Endothelial cell (in vitro differentiated cells): ENCODE measurements at regions not wholly inside any gene's neighbourhood (a gene's known extent, or its start where the extent isn't known, plus 50 kb on each side); places are given as distances from the start of the nearest gene placed in this dataset.

Source experiments
- DNase-seq: peaks from one replicate; pipeline ENCODE4 v3.0.0; 2021; ENCODE audit warnings: low spot score
- H3K27ac Mint-ChIP-seq: one replicate; pipeline ENCODE4 v1.8.0; 2021; ENCODE audit warnings: mixed read lengths, inconsistent platforms; ENCODE audit not compliant: unreplicated experiment
- H3K27me3 Mint-ChIP-seq: one replicate; pipeline ENCODE4 v1.8.0; 2021; ENCODE audit warnings: mild to moderate bottlenecking, moderate library complexity, mixed read lengths, inconsistent platforms; ENCODE audit not compliant: unreplicated experiment
- H3K36me3 Mint-ChIP-seq: one replicate; pipeline ENCODE4 v1.8.0; 2021; ENCODE audit warnings: mild to moderate bottlenecking, low read depth, mixed read lengths, inconsistent platforms; ENCODE audit not compliant: unreplicated experiment
- H3K4me1 Mint-ChIP-seq: one replicate; pipeline ENCODE4 v1.8.0; 2021; ENCODE audit warnings: mild to moderate bottlenecking, mixed read lengths, inconsistent platforms; ENCODE audit not compliant: unreplicated experiment
- H3K4me3 Mint-ChIP-seq: one replicate; pipeline ENCODE4 v1.8.0; 2021; ENCODE audit warnings: mild to moderate bottlenecking, mixed read lengths, inconsistent platforms; ENCODE audit not compliant: unreplicated experiment
- H3K9me3 Mint-ChIP-seq: one replicate; pipeline ENCODE4 v1.8.0; 2021; ENCODE audit warnings: mixed read lengths, inconsistent platforms; ENCODE audit not compliant: unreplicated experiment
- TF ChIP-seq, protein P1 (sequence below): fragments of 200-600 bp; sonication (generic); IDR thresholded peaks from one replicate; pipeline ENCODE4 v1.5.0; 2021; ENCODE audit warnings: antibody characterized with exemption; ENCODE audit not compliant: unreplicated experiment

DNA sequence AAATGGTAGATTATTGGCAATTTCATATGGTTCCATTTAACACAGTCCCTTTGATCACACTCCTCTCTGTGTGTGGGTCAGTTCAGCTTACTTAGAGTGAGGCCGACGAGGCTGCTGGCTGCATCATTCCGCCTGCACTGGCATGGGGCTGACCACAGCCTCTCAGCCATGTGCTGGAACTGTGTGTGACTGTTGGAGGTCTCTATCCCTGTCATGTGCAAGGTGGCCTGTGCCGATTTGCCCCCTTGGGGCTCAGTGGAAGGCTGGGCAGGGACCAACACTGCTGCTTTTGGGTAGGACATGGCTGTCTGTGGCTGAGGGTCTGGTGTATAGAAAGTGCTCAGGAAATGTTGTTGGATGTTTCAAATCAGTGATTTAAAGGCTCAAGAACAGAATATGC lies 454.0 kb upstream of the HS6ST1 start:
- Mint-ChIP-seq H3K9me3 (no peaks in the 10 kb centered on the region), H3K4me1 (no peaks in the 10 kb centered on the region), H3K4me3 (no peak overlapping the region), H3K36me3 (no peaks in the 10 kb centered on the region), H3K27ac (no peak overlapping the region), H3K27me3 (peaks cover 8% of the 10 kb centered on the region)
- DNase-seq, result no peak
- TF ChIP-seq, protein P1, sequence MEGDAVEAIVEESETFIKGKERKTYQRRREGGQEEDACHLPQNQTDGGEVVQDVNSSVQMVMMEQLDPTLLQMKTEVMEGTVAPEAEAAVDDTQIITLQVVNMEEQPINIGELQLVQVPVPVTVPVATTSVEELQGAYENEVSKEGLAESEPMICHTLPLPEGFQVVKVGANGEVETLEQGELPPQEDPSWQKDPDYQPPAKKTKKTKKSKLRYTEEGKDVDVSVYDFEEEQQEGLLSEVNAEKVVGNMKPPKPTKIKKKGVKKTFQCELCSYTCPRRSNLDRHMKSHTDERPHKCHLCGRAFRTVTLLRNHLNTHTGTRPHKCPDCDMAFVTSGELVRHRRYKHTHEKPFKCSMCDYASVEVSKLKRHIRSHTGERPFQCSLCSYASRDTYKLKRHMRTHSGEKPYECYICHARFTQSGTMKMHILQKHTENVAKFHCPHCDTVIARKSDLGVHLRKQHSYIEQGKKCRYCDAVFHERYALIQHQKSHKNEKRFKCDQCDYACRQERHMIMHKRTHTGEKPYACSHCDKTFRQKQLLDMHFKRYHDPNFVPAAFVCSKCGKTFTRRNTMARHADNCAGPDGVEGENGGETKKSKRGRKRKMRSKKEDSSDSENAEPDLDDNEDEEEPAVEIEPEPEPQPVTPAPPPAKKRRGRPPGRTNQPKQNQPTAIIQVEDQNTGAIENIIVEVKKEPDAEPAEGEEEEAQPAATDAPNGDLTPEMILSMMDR, result no peak

DNA sequence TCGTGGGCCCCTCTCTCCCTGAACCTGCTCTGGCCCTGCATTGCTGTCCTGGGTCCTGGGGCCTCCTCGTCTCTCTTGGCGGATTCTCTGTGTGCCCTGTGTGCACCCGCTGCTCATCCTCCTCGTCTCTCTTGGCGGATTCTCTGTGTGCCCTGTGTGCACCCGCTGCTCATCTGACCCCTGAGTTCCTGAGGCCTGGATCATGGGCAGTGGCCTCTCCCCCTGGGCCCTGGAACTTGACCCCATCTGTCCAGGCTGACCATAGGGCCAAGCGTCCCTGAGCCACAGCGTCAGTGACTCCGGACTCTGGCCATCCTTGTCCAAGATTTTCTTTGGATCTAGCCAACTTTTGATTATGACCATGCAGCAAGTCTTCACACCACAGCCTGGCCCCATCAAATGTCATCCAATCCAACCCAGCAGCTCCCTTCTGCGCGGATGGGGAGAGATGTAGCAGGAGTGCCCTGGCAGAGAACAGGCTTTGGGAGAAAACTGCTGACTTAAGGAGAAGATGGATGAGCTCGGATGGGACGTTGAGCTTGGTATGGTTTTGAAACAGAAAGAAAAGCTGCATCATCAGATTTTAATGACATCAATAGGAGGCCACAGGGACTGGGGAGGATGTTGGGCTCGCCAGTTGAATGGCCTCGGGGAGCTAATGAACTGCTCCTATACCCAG lies 455.1 kb upstream of the HS6ST1 start:
- H3K27ac Mint-ChIP-seq, result no peak overlapping the region
- no peak for DNase-seq
- no peaks in the 10 kb centered on the region for H3K9me3 Mint-ChIP-seq
- TF ChIP-seq, protein P1, result no peak
- H3K4me1 Mint-ChIP-seq, result peaks cover 2% of the 10 kb centered on the region
- H3K4me3 Mint-ChIP-seq, result no peak overlapping the region
- peaks cover 11% of the 10 kb centered on the region for H3K27me3 Mint-ChIP-seq
- no peaks in the 10 kb centered on the region for H3K36me3 Mint-ChIP-seq

DNA sequence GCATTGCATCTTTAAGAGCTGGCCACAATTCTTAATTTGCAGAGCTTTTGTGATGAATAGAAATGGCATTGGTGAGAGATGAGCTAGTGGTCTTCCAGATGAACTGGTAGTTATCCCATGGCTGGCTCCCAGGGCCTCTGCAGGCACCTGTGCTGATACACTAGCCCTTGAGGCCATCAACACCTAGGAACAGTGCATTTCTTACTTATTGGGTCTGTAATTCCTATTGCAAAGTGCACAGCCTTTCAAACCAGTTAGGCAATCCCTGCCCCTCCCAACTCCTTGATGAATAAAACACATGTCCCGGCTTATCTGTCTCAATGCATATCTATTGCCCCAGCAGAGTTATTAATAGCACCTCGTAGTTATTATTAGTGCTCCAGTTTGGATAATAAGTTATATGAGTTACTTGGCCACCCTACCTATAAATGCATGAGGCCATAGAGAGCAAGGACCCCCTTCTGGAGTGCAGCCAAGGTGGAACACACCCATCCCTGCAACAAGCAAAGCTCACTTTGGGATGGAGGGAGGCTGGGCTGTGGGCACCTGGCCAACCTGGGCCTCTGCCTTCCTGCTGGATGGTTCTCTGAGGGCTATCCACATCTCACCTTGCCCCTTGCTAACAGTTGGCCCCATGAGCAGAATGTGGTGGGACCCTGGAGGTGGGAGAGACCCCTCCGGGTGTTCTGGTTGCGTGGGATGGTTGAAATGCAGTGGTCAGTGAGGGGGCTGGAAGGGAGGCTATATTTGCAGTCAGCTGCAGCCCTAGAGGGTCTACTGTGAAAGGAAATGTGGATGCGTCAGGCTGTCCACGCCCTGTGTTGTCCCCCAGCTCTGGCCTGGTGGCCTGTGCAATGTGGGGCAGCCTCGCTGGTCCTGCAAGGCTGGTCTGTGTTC lies 455.9 kb upstream of the HS6ST1 start:
- Mint-ChIP-seq H3K36me3 (no peaks in the 10 kb centered on the region), H3K9me3 (no peaks in the 10 kb centered on the region)
- TF ChIP-seq, protein P1, result no peak

DNA sequence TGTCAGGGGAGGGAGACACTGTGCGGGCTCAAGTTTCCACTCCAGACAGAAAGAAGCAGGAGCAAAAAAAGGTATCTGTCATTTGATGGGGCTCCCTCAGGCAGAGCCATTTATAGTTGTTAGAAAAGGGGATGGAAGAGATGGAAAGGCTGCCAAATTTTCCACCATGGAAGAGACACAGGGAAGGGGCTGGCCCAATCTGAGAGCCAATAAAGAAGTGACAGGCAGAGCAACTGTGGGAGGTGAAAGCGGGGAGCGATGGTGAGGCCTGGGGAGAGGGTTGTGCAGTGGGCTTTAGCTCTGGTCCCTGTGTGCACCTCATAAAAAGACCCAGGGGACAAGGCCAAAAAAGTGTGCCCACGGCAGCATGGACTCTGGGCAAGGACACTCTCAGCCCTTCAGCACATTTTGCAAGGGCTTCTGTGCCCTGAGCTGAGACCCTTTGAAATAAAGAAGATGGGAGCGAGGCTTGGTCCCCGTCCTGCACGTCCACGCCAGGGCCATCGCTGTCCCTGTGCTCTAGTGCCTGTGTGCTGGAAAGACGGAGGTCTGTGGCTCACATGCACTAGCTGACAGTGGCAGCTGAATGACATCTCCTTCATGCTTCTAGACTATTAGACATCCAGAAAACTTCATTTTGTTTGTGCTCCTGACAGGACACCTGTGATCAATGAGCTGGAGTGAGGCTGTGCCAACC lies 456.7 kb upstream of the HS6ST1 start:
- Mint-ChIP-seq H3K9me3 (no peaks in the 10 kb centered on the region), H3K27me3 (peaks cover 8% of the 10 kb centered on the region), H3K4me1 (peaks cover 2% of the 10 kb centered on the region), H3K27ac (no peak overlapping the region), H3K36me3 (no peaks in the 10 kb centered on the region), H3K4me3 (no peak overlapping the region)
- DNase-seq, result no peak
- TF ChIP-seq, protein P1, result no peak

More for the DNA sequence above, 455.9 kb upstream of the HS6ST1 start:
- H3K4me1 Mint-ChIP-seq, result peaks cover 2% of the 10 kb centered on the region
- H3K27ac Mint-ChIP-seq, result no peak overlapping the region
- peaks cover 10% of the 10 kb centered on the region for H3K27me3 Mint-ChIP-seq
- H3K4me3 Mint-ChIP-seq, result no peak overlapping the region
- no peak for DNase-seq
